ENCODE measurements at regions not wholly inside any gene's neighbourhood (a gene's known extent, or its start where the extent isn't known, plus 50 kb on each side); places are given as distances from the start of the nearest gene placed in this dataset.
"Not testable (repeated sequence)": the region's sequence is repeated elsewhere in the genome, so short reads cannot be mapped to it uniquely, and the experiment has no call there.

GRCh38 chr5:102099083-102099482 is 197.0 kb downstream of the SLCO4C1 start:
- in situ Hi-C loops (cut with MboI); H3K9me3 ChIP-seq (replicated peaks; ENCODE audit: control insufficient read depth, insufficient read depth, low read depth, low read length); H3K4me2 ChIP-seq (ENCODE audit: insufficient read depth, low read length); H3K4me3 ChIP-seq; H3K36me3 ChIP-seq (ENCODE audit: control insufficient read depth, insufficient read depth, low read length); DNase-seq (ENCODE audit: extremely low read depth in 1 of 4, low spot score in 3 of 4); CTCF ChIA-PET (ENCODE audit: low intra/inter-chr PET ratio); H3K9me1 ChIP-seq (ENCODE audit: control insufficient read depth, insufficient read depth, low read length); H2AFZ ChIP-seq (ENCODE audit: low read depth, low read length); H3K27ac ChIP-seq (ENCODE audit: extremely low read depth, low read depth, low read length); H3K27me3 ChIP-seq (ENCODE audit: control insufficient read depth in 2 of 2, insufficient read depth in 2 of 2, low read length in 2 of 2); POLR2A ChIA-PET; H4K20me1 ChIP-seq (replicated peaks; ENCODE audit: control insufficient read depth, insufficient read depth, low read length); ATAC-seq; H3K4me1 ChIP-seq (replicated peaks in 1 of 2; ENCODE audit: control insufficient read depth in 2 of 2, insufficient read depth in 2 of 2, low read length in 2 of 2); H3K9ac ChIP-seq (ENCODE audit: insufficient read depth in 1 of 2, low read depth in 2 of 2, low read length in 2 of 2); H3K79me2 ChIP-seq (ENCODE audit: control insufficient read depth, insufficient read depth, low read length); intact Hi-C loops (cut with micrococcal nuclease); BruUV-seq (replicated peaks); FAIRE-seq: not testable (repeated sequence)
- WGBS (ENCODE audit: insufficient coverage, low coverage, missing lambda C conversion rate): 4% methylated on average over 6 of the region's 6 CpGs

DNA sequence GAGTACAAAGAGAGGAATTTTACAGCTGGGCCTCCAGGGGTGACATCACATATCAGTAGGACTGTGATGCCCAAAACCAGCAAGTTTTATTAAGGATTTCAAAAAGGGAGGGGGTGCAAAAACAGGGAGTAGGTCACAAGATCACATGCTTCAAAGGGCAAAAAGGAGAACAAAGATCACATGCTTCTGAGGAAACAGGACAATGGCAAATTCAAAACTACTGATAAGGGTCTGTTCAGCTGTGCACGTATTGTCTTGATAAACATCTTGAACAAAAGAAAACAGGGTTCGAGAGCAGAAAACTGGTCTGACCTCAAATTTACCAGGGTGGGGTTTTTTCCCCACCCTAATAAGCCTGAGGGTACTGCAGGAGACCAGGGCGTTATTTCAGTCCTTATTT is 197.5 kb downstream of the SLCO4C1 start:
- FAIRE-seq: not testable (repeated sequence)

More for the DNA sequence above, 197.5 kb downstream of the SLCO4C1 start:
- H2AFZ ChIP-seq (ENCODE audit: low read depth, low read length); BruUV-seq (replicated peaks); H3K4me1 ChIP-seq (replicated peaks in 1 of 2; ENCODE audit: control insufficient read depth in 2 of 2, insufficient read depth in 2 of 2, low read length in 2 of 2); in situ Hi-C loops (cut with MboI); H3K4me3 ChIP-seq; H3K9me3 ChIP-seq (replicated peaks; ENCODE audit: control insufficient read depth, insufficient read depth, low read depth, low read length); POLR2A ChIA-PET; CTCF ChIA-PET (ENCODE audit: low intra/inter-chr PET ratio); H3K27ac ChIP-seq (ENCODE audit: extremely low read depth, low read depth, low read length); H3K4me2 ChIP-seq (ENCODE audit: insufficient read depth, low read length); ATAC-seq; H3K36me3 ChIP-seq (ENCODE audit: control insufficient read depth, insufficient read depth, low read length); H3K79me2 ChIP-seq (ENCODE audit: control insufficient read depth, insufficient read depth, low read length); intact Hi-C loops (cut with micrococcal nuclease); H3K9me1 ChIP-seq (ENCODE audit: control insufficient read depth, insufficient read depth, low read length); H3K9ac ChIP-seq (ENCODE audit: insufficient read depth in 1 of 2, low read depth in 2 of 2, low read length in 2 of 2); H3K27me3 ChIP-seq (ENCODE audit: control insufficient read depth in 2 of 2, insufficient read depth in 2 of 2, low read length in 2 of 2); H4K20me1 ChIP-seq (replicated peaks; ENCODE audit: control insufficient read depth, insufficient read depth, low read length); DNase-seq (ENCODE audit: extremely low read depth in 1 of 4, low spot score in 3 of 4): not testable (repeated sequence)
- WGBS (ENCODE audit: insufficient coverage, low coverage, missing lambda C conversion rate): 0% methylated on average over 3 of the region's 3 CpGs

Measured in K562 (cell line).